ENCODE measurements at regions not wholly inside any gene's neighbourhood (a gene's known extent, or its start where the extent isn't known, plus 50 kb on each side); places are given as distances from the start of the nearest gene placed in this dataset.

DNA sequence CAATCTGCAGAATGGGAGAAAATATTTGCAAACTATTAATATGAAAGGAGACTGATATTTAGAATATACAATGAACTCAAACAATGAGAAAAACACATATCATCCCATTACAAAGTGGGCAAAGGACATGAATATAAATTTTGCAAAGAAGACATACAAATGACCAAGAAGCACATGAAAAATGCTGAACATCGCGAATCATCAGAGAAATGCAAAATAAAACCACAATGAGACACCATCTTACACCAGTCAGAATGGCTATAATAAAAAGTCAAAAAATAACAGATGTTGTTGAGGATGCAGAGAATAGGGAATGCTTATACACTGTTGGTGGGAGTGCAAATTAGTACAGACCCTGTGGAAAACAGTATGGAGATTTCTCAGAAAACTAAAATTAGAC is 83.6 kb downstream of the RAP2B start:
- H3K27me3 ChIP-seq: no peaks in the 10 kb centered on the region
- H3K9me3 ChIP-seq (ENCODE audit: low read depth): no peaks in the 10 kb centered on the region
- no peaks in the 10 kb centered on the region for H4K20me1 ChIP-seq (ENCODE audit: insufficient read depth, poor library complexity, severe bottlenecking)
- no peaks in the 10 kb centered on the region for H3K9me2 ChIP-seq (replicated peaks; ENCODE audit: insufficient read depth)
- no peak overlapping the region for H2AFZ ChIP-seq
- H3K36me3 ChIP-seq (replicated peaks; ENCODE audit: insufficient read depth, low read depth): no peaks in the 10 kb centered on the region
- WGBS (ENCODE audit: low lambda C conversion rate, missing lambda C conversion rate): 96% methylated on average over 2 of the region's 2 CpGs
- H3K27ac ChIP-seq: no peak overlapping the region
- H3K4me3 ChIP-seq: no peak overlapping the region
- TF ChIP-seq, protein P1, sequence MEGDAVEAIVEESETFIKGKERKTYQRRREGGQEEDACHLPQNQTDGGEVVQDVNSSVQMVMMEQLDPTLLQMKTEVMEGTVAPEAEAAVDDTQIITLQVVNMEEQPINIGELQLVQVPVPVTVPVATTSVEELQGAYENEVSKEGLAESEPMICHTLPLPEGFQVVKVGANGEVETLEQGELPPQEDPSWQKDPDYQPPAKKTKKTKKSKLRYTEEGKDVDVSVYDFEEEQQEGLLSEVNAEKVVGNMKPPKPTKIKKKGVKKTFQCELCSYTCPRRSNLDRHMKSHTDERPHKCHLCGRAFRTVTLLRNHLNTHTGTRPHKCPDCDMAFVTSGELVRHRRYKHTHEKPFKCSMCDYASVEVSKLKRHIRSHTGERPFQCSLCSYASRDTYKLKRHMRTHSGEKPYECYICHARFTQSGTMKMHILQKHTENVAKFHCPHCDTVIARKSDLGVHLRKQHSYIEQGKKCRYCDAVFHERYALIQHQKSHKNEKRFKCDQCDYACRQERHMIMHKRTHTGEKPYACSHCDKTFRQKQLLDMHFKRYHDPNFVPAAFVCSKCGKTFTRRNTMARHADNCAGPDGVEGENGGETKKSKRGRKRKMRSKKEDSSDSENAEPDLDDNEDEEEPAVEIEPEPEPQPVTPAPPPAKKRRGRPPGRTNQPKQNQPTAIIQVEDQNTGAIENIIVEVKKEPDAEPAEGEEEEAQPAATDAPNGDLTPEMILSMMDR (IDR thresholded peaks at IDR 0.05; ENCODE audit: poor library complexity): no peak
- TF ChIP-seq EZH2phosphoT487 (IDR thresholded peaks at IDR 0.05; ENCODE audit: low read depth, severe bottlenecking, unreplicated experiment) (no peak), EZH2 (IDR thresholded peaks at IDR 0.05; ENCODE audit: borderline replicate concordance) (no peak)
- H3K79me2 ChIP-seq: no peaks in the 10 kb centered on the region
- H3K4me2 ChIP-seq: no peak overlapping the region
- peaks cover 2% of the 10 kb centered on the region for H3K4me1 ChIP-seq (ENCODE audit: insufficient read depth)
- DNase-seq (ENCODE audit: low spot score): no peak

DNA sequence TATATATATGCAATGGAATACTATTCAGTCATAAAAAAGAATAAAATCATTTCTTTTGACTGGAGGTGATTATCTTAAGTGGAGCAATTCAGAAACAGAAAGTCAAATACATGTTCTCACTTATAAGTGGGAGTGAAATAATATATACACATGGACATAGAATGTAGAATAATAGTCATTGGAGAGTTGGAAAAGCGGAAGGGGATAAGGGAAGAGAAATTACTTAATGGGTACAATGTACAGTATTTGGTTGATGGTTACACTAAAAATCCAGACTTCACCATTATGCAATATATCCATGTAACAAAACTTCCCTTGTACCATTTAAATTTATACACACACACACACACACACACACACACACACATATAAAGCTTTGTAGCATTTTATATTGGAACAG is 84.3 kb downstream of the RAP2B start:
- WGBS (ENCODE audit: low lambda C conversion rate, missing lambda C conversion rate): 63% methylated on average over 1 of the region's 1 CpG
- no peak for DNase-seq (ENCODE audit: low spot score)
- H3K27ac ChIP-seq: peak overlapping the region; percentile 13
- no peaks in the 10 kb centered on the region for H4K20me1 ChIP-seq (ENCODE audit: insufficient read depth, poor library complexity, severe bottlenecking)
- H3K4me2 ChIP-seq: no peak overlapping the region
- H3K79me2 ChIP-seq: no peaks in the 10 kb centered on the region
- TF ChIP-seq EZH2 (IDR thresholded peaks at IDR 0.05; ENCODE audit: borderline replicate concordance) (no peak), EZH2phosphoT487 (IDR thresholded peaks at IDR 0.05; ENCODE audit: low read depth, severe bottlenecking, unreplicated experiment) (no peak)
- TF ChIP-seq, protein P1 (IDR thresholded peaks at IDR 0.05; ENCODE audit: poor library complexity): no peak
- H3K9me2 ChIP-seq (replicated peaks; ENCODE audit: insufficient read depth): no peaks in the 10 kb centered on the region
- no peak overlapping the region for H2AFZ ChIP-seq
- no peaks in the 10 kb centered on the region for H3K36me3 ChIP-seq (replicated peaks; ENCODE audit: insufficient read depth, low read depth)
- peaks cover 2% of the 10 kb centered on the region for H3K4me1 ChIP-seq (ENCODE audit: insufficient read depth)
- H3K9me3 ChIP-seq (ENCODE audit: low read depth): no peaks in the 10 kb centered on the region
- no peak overlapping the region for H3K4me3 ChIP-seq
- H3K27me3 ChIP-seq: no peaks in the 10 kb centered on the region

- no peak for DNase-seq (ENCODE audit: low spot score)
- no peaks in the 10 kb centered on the region for H3K27me3 ChIP-seq
- H3K9me2 ChIP-seq (replicated peaks; ENCODE audit: insufficient read depth): no peaks in the 10 kb centered on the region
- no peak overlapping the region for H3K4me2 ChIP-seq
- H3K9me3 ChIP-seq (ENCODE audit: low read depth): no peaks in the 10 kb centered on the region
- TF ChIP-seq, protein P1 (IDR thresholded peaks at IDR 0.05; ENCODE audit: poor library complexity): no peak
- TF ChIP-seq EZH2phosphoT487 (IDR thresholded peaks at IDR 0.05; ENCODE audit: low read depth, severe bottlenecking, unreplicated experiment) (no peak), EZH2 (IDR thresholded peaks at IDR 0.05; ENCODE audit: borderline replicate concordance) (no peak)
- WGBS (ENCODE audit: low lambda C conversion rate, missing lambda C conversion rate): 32% methylated on average over 1 of the region's 1 CpG
- no peaks in the 10 kb centered on the region for H3K79me2 ChIP-seq
- H3K27ac ChIP-seq: peak overlapping the region; percentile 28
- H3K4me3 ChIP-seq: no peak overlapping the region
- H4K20me1 ChIP-seq (ENCODE audit: insufficient read depth, poor library complexity, severe bottlenecking): no peaks in the 10 kb centered on the region
- H3K36me3 ChIP-seq (replicated peaks; ENCODE audit: insufficient read depth, low read depth): no peaks in the 10 kb centered on the region
- H2AFZ ChIP-seq: no peak overlapping the region
- peaks cover 2% of the 10 kb centered on the region for H3K4me1 ChIP-seq (ENCODE audit: insufficient read depth)
Observed at GRCh38 chr3:153246806-153247205, 84.8 kb downstream of the RAP2B start.
